Head of caudate nucleus (tissue), 42 donors: ENCODE measurements at regions not wholly inside any gene's neighbourhood (a gene's known extent, or its start where the extent isn't known, plus 50 kb on each side); places are given as distances from the start of the nearest gene placed in this dataset.
"Not testable (repeated sequence)": the region's sequence is repeated elsewhere in the genome, so short reads cannot be mapped to it uniquely, and the experiment has no call there.

Source experiments
- DNase-seq, 42 donors: peaks; one replicate each; pipeline versions ENCODE4 v3.0.0 to v3.0.0-alpha.2; 2020 to 2021; ENCODE audit warnings: mixed read lengths in 7 of 42
- intact Hi-C: fragments of 100-400 bp; cut with DNase I; formaldehyde crosslinking; loops from one replicate; pipeline ENCODE4 v1.15.0; 2022

DNA sequence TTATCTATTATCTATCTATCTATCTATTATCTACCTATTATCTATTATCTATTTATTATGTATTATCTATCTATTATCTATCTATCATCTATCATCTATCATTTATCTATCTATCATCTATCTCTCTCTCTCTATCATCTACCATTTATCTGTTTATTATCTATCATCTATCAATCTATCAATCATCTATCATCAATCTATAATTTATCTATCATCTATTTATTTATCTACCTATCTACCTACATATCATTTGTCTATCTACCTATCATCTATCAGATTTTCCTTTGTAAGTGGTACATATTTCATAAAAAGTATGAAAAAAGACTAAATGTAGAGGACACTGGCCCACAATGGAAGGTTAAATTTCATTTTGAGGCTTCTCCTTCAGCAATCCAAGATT is 212.1 kb upstream of the EXOC2 start:
- DNase-seq = no peak
- intact Hi-C loops = no loop called here

DNA sequence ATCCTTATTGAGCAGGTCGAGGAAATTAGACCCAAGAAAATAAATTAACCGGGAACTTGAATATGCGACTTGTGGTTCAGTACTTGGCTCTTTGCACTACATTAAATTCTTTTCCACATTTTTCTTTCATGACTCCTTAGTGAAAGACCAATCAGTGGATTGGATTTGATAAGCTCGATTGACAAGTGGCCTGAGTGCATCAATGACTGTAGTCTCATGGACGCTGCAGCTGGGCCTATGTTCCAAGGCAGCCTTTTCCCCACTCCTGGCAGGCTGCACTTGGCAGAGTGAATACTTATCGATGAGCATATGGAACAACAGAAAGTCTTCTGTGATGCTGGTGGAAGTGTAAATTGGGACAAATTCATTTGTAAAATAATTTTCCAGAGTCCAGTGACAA is 210.8 kb upstream of the EXOC2 start:
- intact Hi-C loops = no loop called here
- no peak for DNase-seq

GRCh38 chr6:901696-902460 is 208.9 kb upstream of the EXOC2 start:
- intact Hi-C loops = no loop called here
- DNase-seq = no peak

DNA sequence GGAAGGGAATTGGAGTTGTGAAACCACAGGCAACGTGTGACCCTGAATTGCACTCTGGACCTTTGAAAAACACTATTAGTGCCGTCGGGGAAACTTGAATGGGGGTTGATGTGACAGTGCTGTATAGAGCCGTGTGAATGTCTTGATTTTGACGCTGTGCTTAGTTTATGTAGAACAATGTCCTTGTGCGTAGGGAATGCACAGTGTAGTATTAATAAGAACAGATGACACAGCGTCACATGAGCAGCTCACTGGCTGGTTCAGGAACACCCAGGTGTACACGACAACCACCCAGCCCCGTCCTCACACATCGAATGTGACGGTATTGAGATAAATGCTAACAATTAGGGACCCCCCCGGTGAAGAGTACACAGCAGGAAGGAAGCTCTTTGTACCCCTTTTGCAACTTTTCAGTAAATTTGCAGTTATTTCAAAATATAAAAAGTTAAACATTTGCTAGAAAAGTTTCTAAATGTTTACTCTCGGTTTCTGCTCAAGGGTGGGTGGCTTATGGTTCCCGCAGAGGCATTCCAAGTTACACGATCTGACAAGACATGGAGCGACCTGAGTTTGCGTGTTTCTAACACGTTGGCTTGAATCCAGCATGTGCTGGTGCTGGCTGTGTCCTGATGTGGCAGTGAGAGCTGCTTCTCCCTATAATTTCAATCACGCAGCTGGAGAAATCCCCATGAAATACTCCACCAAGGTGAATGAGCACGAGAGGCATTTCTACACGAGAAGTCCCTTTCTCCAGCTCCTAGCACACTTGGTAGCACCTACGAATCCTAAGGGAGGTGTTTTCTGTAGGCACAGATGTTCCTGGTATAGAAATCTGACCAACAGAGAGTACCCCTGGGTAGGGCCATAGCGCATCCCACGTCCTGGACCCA is 208.0 kb upstream of the EXOC2 start:
- no peak for DNase-seq
- intact Hi-C loops = no loop called here

GRCh38 chr6:897528-898207 is 204.7 kb upstream of the EXOC2 start:
- intact Hi-C loops = no loop called here
- no peak for DNase-seq

GRCh38 chr6:894274-894673 is 201.3 kb upstream of the EXOC2 start:
- no peak for DNase-seq
- intact Hi-C loops = no loop called here

- intact Hi-C loops = no loop called here
Measured at GRCh38 chr6:890995-891394, 198.1 kb upstream of the EXOC2 start.

GRCh38 chr6:890201-890600 is 197.3 kb upstream of the EXOC2 start:
- intact Hi-C loops = no loop called here

More at GRCh38 chr6:890995-891394, 198.1 kb upstream of the EXOC2 start:
- DNase-seq = no peak

DNA sequence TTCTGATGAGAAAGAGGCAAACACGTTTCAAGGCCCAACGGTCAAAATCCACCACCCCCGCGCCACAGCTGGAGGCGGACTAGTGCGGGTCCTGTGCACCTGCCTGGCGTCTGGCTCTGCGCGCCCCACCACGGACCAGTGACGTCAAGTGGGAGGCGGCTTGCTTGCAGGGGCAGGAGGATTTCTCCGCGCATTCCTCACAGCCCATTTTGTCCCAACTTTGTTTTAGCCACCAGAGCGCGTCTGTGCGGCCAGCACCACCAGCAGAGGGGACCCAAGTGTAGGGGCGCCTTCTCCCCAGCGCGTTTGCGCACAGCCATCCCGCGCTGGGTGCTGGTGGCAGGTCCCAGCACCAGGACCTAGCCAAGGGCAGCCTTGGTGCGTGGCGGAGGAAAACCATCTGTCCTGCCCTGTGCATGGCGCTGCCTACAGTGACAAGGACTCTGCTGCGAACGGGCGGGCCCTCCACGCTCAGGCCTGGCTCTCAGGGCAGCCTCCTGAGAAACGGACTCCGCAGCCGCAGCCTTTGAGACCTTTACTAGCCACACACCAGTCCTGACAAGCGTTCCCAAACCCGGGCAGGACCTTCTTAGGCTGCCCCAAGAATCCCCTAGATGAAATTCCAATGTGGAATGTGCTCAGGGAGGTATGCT is 194.8 kb upstream of the EXOC2 start:
- intact Hi-C loops = no loop called here
- no peak for DNase-seq

More at GRCh38 chr6:890201-890600, 197.3 kb upstream of the EXOC2 start:
- DNase-seq = no peak

- intact Hi-C loops, DNase-seq: not testable (repeated sequence)
Measured at GRCh38 chr6:886116-886515, 193.2 kb upstream of the EXOC2 start.

DNA sequence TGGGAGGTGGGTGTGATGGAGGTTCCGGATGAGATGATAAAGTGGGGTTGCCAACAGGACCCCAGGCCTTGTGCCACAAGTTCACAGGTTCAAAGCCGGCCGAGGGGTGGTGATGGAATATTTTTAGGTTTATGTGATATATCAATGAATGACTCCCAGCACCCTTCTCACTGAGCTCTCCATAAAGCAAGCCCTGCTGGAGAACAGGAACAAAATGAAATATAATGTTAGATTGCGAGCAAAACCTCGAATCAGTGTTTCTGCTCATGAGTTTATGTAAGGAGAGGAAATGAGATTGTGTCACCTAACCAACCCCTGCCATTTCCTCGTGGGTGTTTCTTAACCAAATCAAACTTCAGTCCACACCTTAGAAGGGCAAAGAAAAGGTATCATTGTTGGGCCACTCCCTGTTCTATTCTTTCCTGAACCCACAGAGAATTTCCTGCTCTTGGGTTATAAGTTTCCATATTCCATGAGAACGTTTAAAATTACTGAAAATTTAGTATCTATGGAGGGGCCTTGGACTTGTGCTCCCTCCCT is 192.2 kb upstream of the EXOC2 start:
- no peak for DNase-seq
- intact Hi-C loops = no loop called here

GRCh38 chr6:884570-884969 is 191.6 kb upstream of the EXOC2 start:
- intact Hi-C loops = no loop called here
- no peak for DNase-seq

GRCh38 chr6:882084-882598 is 189.2 kb upstream of the EXOC2 start:
- no peak for DNase-seq
- intact Hi-C loops = no loop called here

GRCh38 chr6:878179-878578 is 185.2 kb upstream of the EXOC2 start:
- DNase-seq = no peak
- intact Hi-C loops = no loop called here

DNA sequence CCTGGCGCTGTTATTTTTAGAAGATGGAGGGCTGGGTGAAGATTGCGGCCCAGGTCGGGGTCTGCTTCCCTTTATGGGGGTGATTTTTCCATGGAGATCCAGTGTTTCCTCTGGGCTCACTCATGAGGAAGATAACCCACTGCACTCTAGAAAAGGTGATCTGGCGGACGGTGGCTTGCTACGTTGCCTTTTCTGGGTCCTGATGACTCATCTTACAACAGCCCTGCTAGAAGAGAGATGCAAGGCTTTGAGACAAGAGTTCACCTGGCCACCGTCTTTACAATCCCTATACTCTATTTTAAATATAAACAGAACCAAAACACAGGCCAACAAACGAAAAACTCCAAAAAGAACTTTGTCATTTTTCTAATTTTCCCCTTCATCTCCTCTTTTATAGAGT is 182.1 kb upstream of the EXOC2 start:
- intact Hi-C loops = no loop called here
- no peak for DNase-seq

GRCh38 chr6:872570-873125 is 179.7 kb upstream of the EXOC2 start:
- DNase-seq = no peak
- intact Hi-C loops = no loop called here

DNA sequence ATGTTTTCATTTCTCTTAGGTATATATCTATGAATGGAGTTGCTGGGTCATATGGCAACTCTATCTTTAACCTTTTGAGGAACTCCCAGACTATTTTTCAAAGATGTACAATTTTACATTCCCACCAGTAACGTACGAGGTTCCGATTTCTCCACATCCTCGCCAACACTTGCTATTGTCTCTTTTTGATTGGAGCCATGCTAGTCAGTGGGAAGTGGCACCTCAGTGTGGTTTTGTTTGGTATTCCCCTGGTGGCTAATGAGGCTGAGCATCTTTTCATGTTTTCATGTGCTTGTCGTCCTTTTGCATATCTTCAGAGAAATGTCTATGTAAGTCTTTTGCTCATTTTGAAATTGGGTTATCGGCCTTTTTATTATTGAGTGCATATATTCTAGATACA is 178.6 kb upstream of the EXOC2 start:
- DNase-seq = no peak
- intact Hi-C loops = no loop called here

DNA sequence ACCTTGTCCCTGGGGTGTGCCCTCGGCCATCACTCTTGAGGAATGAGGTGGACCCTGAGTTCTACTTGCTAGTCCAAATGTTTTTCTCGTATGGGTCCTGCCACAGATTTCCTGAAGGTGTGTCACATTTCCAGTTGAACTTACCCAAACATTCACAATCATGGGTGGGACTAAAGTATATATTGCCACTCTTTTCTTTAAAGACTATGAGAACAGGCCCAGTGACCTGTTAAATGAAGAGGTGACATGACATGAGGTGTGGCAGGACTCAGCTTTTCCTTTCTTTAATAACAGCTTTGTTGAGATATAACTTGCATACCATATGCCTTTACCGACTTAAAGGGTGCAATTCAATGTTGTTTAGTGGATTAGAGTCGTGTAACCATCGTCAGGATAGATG is 177.2 kb upstream of the EXOC2 start:
- intact Hi-C loops = no loop called here
- DNase-seq = no peak

DNA sequence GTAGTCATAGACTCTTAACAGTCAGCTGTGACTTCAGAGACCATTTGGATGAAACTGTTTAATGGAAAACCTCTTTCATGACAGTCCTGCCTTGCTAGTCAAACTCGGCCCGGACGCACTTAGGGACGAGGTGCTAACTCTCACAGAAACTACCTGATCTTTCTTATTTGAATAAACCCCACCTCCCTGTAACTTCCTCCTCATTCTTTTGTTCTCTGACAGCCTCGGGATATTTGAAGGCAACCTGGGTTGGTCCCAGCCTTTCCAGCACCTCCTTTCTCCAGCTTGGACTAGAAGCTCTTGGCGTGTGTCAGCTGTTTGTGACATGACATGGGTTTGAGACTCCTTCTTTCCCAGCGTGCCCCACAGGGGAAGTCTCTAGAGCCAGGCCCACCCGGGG is 175.3 kb upstream of the EXOC2 start:
- no peak for DNase-seq
- intact Hi-C loops = no loop called here
